Neural crest cell (in vitro differentiated cells): ENCODE measurements at regions not wholly inside any gene's neighbourhood (a gene's known extent, or its start where the extent isn't known, plus 50 kb on each side); places are given as distances from the start of the nearest gene placed in this dataset.

Experiments
- DNase-seq: peaks from one replicate; pipeline ENCODE4 v3.0.0; 2021; ENCODE audit warnings: low read depth, mixed read lengths, low spot score
- H3K27ac Mint-ChIP-seq: one replicate; pipeline ENCODE4 v1.8.0; 2021; ENCODE audit warnings: mild to moderate bottlenecking, mixed read lengths; ENCODE audit not compliant: unreplicated experiment
- H3K27me3 Mint-ChIP-seq: 2 replicates; pipeline ENCODE4 v1.8.0; 2021; ENCODE audit warnings: low read depth, mild to moderate bottlenecking, mixed read lengths
- H3K36me3 Mint-ChIP-seq: 2 replicates; pipeline ENCODE4 v1.8.0; 2021; ENCODE audit warnings: low read depth, mild to moderate bottlenecking, mixed read lengths
- H3K4me1 Mint-ChIP-seq: 2 replicates; pipeline ENCODE4 v1.8.0; 2021; ENCODE audit warnings: mixed read lengths
- H3K4me3 Mint-ChIP-seq: one replicate; pipeline ENCODE4 v1.8.0; 2021; ENCODE audit warnings: mild to moderate bottlenecking, mixed read lengths
- H3K9me3 Mint-ChIP-seq: 2 replicates; pipeline ENCODE4 v1.8.0; 2021; ENCODE audit warnings: mixed read lengths
- TF ChIP-seq, protein P1 (sequence below): fragments of 200-600 bp; sonication (generic); conservative IDR thresholded peaks from 2 replicates; pipeline ENCODE4 v1.5.0; 2021; ENCODE audit warnings: antibody characterized with exemption, mild to moderate bottlenecking

GRCh38 chr2:8229546-8229986 is 452.3 kb upstream of the ID2 start:
- Mint-ChIP-seq H3K36me3 (no peaks in the 10 kb centered on the region), H3K27ac (peak overlapping the region; percentile 72), H3K27me3 (no peaks in the 10 kb centered on the region), H3K4me1 (peaks cover 22% of the 10 kb centered on the region), H3K9me3 (peaks cover 5% of the 10 kb centered on the region), H3K4me3 (no peak overlapping the region)
- TF ChIP-seq, protein P1, sequence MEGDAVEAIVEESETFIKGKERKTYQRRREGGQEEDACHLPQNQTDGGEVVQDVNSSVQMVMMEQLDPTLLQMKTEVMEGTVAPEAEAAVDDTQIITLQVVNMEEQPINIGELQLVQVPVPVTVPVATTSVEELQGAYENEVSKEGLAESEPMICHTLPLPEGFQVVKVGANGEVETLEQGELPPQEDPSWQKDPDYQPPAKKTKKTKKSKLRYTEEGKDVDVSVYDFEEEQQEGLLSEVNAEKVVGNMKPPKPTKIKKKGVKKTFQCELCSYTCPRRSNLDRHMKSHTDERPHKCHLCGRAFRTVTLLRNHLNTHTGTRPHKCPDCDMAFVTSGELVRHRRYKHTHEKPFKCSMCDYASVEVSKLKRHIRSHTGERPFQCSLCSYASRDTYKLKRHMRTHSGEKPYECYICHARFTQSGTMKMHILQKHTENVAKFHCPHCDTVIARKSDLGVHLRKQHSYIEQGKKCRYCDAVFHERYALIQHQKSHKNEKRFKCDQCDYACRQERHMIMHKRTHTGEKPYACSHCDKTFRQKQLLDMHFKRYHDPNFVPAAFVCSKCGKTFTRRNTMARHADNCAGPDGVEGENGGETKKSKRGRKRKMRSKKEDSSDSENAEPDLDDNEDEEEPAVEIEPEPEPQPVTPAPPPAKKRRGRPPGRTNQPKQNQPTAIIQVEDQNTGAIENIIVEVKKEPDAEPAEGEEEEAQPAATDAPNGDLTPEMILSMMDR = no peak
- DNase-seq = no peak

DNA sequence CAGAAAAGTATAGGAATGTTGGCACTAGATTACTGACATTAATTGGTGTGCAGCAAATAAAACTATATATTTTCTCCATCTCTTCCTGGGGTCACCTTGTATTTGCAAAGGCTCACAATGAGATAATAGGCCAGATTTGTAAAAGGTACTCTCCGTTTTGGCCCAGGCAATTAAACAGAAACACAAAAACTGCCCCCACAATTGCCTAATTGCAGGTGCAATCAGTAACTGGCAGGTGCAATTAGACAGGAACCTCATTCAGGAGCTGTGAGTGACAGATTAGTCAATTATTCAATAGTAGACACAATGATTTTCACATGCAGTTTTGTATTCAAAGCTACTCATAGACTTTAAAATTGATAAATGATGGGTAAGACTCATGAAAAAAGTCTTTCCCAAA is 451.4 kb upstream of the ID2 start:
- Mint-ChIP-seq H3K36me3 (no peaks in the 10 kb centered on the region), H3K4me3 (no peak overlapping the region), H3K27me3 (no peaks in the 10 kb centered on the region), H3K4me1 (peaks cover 31% of the 10 kb centered on the region), H3K27ac (no peak overlapping the region), H3K9me3 (peaks cover 5% of the 10 kb centered on the region)
- no peak for DNase-seq
- TF ChIP-seq, protein P1 = no peak

DNA sequence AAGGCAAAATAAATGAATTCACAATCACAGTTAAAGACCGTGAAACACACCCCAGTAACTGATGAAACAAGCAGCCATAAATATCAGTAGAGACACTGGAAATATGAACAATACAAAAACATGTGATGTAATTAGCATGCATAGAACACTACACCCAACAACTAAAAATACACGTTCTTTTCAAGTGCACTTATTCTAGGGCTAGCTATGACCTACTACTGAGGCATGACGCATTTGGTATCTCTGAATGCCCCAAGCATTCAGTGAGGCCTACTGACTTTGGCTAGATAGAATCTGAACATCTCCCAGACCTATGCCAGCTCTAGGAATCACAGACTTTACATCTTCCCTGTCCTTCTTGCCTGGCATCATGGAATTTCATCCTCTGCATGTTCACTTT is 450.0 kb upstream of the ID2 start:
- Mint-ChIP-seq H3K9me3 (peaks cover 3% of the 10 kb centered on the region), H3K4me3 (no peak overlapping the region), H3K36me3 (no peaks in the 10 kb centered on the region), H3K27ac (no peak overlapping the region), H3K4me1 (peaks cover 37% of the 10 kb centered on the region), H3K27me3 (no peaks in the 10 kb centered on the region)
- DNase-seq = no peak
- TF ChIP-seq, protein P1 = no peak

- Mint-ChIP-seq H3K27me3 (no peaks in the 10 kb centered on the region), H3K36me3 (no peaks in the 10 kb centered on the region), H3K4me3 (no peak overlapping the region), H3K27ac (no peak overlapping the region), H3K9me3 (peaks cover 3% of the 10 kb centered on the region), H3K4me1 (peaks cover 39% of the 10 kb centered on the region)
- DNase-seq = no peak
- TF ChIP-seq, protein P1 = no peak
These were observed 449.0 kb upstream of the ID2 start for GRCh38 chr2:8232871-8233270.

DNA sequence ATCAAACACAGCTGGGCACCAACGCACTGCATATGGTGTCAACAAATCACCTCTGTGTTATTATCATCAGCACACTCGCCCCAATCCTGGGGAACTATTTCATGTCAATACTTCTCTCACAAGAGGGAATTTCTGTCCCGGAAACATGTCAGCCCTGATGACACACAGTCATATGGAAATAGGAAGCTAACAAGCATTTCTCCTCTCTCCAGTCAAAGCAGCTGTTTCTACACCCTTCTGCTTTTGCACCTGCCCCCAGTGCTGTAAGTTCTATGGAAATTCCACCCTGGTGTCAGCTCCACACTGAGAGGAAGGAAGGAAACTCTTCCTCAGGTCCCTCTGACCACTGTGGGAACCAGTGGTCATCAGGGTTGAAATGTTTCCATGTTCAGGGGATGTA is 447.6 kb upstream of the ID2 start:
- Mint-ChIP-seq H3K4me1 (peaks cover 47% of the 10 kb centered on the region), H3K27ac (no peak overlapping the region), H3K9me3 (peaks cover 3% of the 10 kb centered on the region), H3K4me3 (no peak overlapping the region), H3K27me3 (no peaks in the 10 kb centered on the region), H3K36me3 (no peaks in the 10 kb centered on the region)
- DNase-seq = no peak
- TF ChIP-seq, protein P1 = no peak
